Adipocyte (in vitro differentiated cells): ENCODE measurements at regions not wholly inside any gene's neighbourhood (a gene's known extent, or its start where the extent isn't known, plus 50 kb on each side); places are given as distances from the start of the nearest gene placed in this dataset.

Source experiments
- DNase-seq: peaks from one replicate; pipeline ENCODE4 v3.0.0-alpha.2; 2015; ENCODE audit warnings: low read depth
- H3K27me3 ChIP-seq: replicated peaks from 2 replicates; pipeline ENCODE4 v1.7.0; 2013; ENCODE audit warnings: mild to moderate bottlenecking, low read length, moderate library complexity; ENCODE audit not compliant: control insufficient read depth, insufficient read depth
- H3K36me3 ChIP-seq: 2 replicates; pipeline ENCODE4 v1.7.0; 2013; ENCODE audit warnings: low read length, mild to moderate bottlenecking, moderate library complexity; ENCODE audit not compliant: control insufficient read depth, insufficient read depth, severe bottlenecking
- H3K4me1 ChIP-seq: 2 replicates; pipeline ENCODE4 v1.7.0; 2013; ENCODE audit warnings: mild to moderate bottlenecking, low read length, moderate library complexity; ENCODE audit not compliant: control insufficient read depth, insufficient read depth
- H3K4me3 ChIP-seq: 2 replicates; pipeline ENCODE4 v1.7.0; 2013; ENCODE audit warnings: mild to moderate bottlenecking, low read length, moderate library complexity
- H3K9ac ChIP-seq: 2 replicates; pipeline ENCODE4 v1.7.0; 2013; ENCODE audit warnings: mild to moderate bottlenecking, low read length, moderate library complexity
- H3K9me3 ChIP-seq: 2 replicates; pipeline ENCODE4 v1.7.0; 2013; ENCODE audit warnings: mild to moderate bottlenecking, low read length, moderate library complexity; ENCODE audit not compliant: control insufficient read depth

GRCh38 chr3:59264366-59264765 lies 214.5 kb upstream of the CFAP20DC start:
- DNase-seq = no peak
- Histone ChIP-seq H3K4me1 (peaks cover 13% of the 10 kb centered on the region), H3K9ac (no peak overlapping the region), H3K27me3 (no peaks in the 10 kb centered on the region), H3K9me3 (no peaks in the 10 kb centered on the region), H3K4me3 (no peak overlapping the region), H3K36me3 (no peaks in the 10 kb centered on the region)

GRCh38 chr3:59263152-59263551 lies 213.3 kb upstream of the CFAP20DC start:
- Histone ChIP-seq H3K4me1 (peaks cover 5% of the 10 kb centered on the region), H3K27me3 (peaks cover under 1% of the 10 kb centered on the region), H3K4me3 (no peak overlapping the region), H3K36me3 (no peaks in the 10 kb centered on the region), H3K9me3 (no peaks in the 10 kb centered on the region), H3K9ac (no peak overlapping the region)
- DNase-seq = no peak

DNA sequence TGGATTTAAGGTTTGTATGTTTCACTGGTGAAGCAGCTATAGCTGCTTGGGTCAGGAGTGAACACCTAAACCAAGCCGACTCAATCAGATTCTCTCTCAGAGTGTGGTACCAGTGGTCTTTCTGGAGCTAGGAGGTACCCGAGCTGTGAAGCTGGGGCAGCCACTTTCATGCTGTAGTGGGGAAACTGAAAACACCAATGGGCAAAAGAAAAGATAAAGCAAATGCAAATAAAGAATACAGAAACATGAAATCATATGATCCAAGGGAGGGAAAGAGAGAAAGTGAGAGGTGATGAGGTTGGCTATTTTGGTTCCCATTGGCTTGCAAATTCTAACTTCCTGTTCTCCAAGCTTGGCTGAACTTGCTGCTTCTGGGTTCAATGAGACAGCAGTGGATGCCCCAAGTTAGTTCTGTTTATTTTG lies 212.3 kb upstream of the CFAP20DC start:
- Histone ChIP-seq H3K9me3 (no peaks in the 10 kb centered on the region), H3K27me3 (peaks cover 4% of the 10 kb centered on the region), H3K4me1 (no peaks in the 10 kb centered on the region), H3K4me3 (no peak overlapping the region), H3K9ac (no peak overlapping the region), H3K36me3 (no peaks in the 10 kb centered on the region)
- DNase-seq = no peak

- no peak for DNase-seq
- Histone ChIP-seq H3K36me3 (no peaks in the 10 kb centered on the region), H3K4me1 (no peaks in the 10 kb centered on the region), H3K9ac (no peak overlapping the region), H3K4me3 (no peak overlapping the region), H3K27me3 (peaks cover 4% of the 10 kb centered on the region), H3K9me3 (no peaks in the 10 kb centered on the region)
Measured at GRCh38 chr3:59261009-59261408, 211.2 kb upstream of the CFAP20DC start.

DNA sequence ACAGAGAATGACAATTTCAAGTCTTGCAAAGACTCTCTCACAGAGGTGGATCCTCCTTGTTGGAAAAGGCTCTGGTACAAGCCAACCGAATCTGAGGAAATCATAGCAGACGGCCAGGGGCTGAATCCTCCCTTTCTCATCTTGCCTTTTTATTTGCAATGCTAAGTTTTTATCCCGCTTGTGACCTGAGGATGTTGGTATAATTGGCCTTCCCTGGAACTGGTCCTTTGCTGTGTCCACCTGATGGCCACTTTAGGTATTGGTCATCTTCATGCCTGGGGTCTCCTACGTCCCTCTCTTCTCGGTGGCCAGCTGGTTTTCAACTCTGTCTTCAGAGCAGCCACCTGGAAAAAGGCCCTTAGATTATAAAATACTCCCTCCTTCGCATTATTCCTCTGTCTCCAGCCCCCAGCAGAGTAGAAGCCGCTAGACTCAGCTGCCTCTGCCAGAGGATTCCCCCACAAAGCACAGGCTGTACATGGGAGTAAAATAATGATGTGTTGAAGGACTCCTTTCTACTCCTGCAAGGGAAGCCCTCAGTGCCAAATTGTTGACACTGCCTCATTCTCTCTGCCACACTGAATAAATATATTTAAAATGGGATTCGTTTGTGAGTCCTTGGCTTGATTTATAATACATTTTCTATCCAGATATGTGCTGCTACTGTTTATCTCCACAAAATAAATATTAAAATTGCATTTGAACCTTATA lies 208.9 kb upstream of the CFAP20DC start:
- H3K4me1 ChIP-seq = no peaks in the 10 kb centered on the region
- H3K36me3 ChIP-seq = no peaks in the 10 kb centered on the region
- DNase-seq = no peak
- H3K4me3 ChIP-seq = no peak overlapping the region
- no peak overlapping the region for H3K9ac ChIP-seq
- H3K27me3 ChIP-seq = peaks cover 18% of the 10 kb centered on the region
- no peaks in the 10 kb centered on the region for H3K9me3 ChIP-seq

DNA sequence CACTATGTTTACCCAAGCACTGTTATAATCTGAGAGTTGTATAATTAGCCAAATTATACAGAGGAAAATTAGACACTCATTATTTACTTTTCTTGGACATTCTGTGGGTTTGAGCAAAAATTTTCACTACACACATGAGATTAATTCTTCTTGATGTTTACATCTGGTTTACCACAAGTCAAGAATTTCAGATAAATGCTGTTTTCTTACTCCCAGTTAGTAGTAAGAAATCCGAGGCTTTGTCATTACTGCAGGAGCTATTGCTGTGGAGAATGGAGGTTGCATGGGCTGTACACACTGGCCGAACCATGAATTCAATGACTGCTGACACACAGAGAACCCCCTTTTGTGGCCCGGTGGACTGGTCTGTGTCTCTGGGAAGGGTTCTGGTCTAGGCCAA lies 207.7 kb upstream of the CFAP20DC start:
- H3K4me3 ChIP-seq = no peak overlapping the region
- H3K27me3 ChIP-seq = peaks cover 18% of the 10 kb centered on the region
- no peaks in the 10 kb centered on the region for H3K36me3 ChIP-seq
- H3K4me1 ChIP-seq = no peaks in the 10 kb centered on the region
- DNase-seq = no peak
- no peaks in the 10 kb centered on the region for H3K9me3 ChIP-seq
- H3K9ac ChIP-seq = no peak overlapping the region

- Histone ChIP-seq H3K9ac (no peak overlapping the region), H3K36me3 (no peaks in the 10 kb centered on the region), H3K27me3 (peaks cover 25% of the 10 kb centered on the region), H3K9me3 (no peaks in the 10 kb centered on the region), H3K4me3 (no peak overlapping the region), H3K4me1 (no peaks in the 10 kb centered on the region)
- no peak for DNase-seq
Measured at GRCh38 chr3:59256230-59256629, 206.4 kb upstream of the CFAP20DC start.

DNA sequence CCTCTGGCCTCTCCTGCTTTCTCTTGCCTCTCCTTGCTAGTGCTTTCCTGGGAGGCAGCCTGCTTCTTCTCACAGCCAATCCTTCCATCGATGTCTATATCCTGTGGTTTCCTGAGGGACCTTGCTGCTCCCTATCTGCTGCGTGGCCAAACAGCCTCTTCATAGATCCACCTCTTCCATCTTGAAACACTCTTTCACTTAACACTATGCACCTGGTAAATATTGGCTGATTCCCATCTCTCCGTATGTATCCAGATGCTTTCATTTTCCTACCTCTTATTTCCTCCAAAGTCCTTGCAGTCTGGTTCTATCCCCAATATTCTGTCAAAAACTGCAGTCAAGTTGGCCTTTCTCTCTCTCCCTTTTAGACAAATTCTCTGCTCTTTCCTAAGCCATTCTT lies 205.2 kb upstream of the CFAP20DC start:
- no peak for DNase-seq
- H3K9ac ChIP-seq = no peak overlapping the region
- no peaks in the 10 kb centered on the region for H3K36me3 ChIP-seq
- H3K27me3 ChIP-seq = peaks cover 27% of the 10 kb centered on the region
- no peaks in the 10 kb centered on the region for H3K4me1 ChIP-seq
- no peak overlapping the region for H3K4me3 ChIP-seq
- no peaks in the 10 kb centered on the region for H3K9me3 ChIP-seq

DNA sequence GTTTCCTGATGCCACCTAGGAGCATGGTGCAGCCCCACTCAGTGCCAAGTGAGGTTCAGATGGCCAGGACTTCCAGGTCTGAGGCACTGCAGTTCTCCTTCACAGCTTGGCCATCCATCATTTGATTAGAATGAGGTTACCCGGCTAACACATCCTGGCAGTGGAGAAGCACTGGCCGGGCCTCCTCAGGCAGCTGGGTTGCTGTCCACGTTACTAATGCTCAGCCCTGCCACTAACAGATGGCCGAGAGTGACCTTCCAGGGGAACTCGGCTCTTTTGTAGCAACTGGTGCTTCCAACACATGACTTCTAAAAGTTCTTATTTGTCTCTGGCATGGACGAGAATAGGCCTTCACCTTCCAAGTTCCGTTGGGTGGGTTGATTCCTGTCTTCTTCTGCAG lies 204.6 kb upstream of the CFAP20DC start:
- Histone ChIP-seq H3K9me3 (no peaks in the 10 kb centered on the region), H3K4me3 (no peak overlapping the region), H3K9ac (no peak overlapping the region), H3K4me1 (no peaks in the 10 kb centered on the region), H3K27me3 (peaks cover 27% of the 10 kb centered on the region), H3K36me3 (no peaks in the 10 kb centered on the region)
- no peak for DNase-seq

DNA sequence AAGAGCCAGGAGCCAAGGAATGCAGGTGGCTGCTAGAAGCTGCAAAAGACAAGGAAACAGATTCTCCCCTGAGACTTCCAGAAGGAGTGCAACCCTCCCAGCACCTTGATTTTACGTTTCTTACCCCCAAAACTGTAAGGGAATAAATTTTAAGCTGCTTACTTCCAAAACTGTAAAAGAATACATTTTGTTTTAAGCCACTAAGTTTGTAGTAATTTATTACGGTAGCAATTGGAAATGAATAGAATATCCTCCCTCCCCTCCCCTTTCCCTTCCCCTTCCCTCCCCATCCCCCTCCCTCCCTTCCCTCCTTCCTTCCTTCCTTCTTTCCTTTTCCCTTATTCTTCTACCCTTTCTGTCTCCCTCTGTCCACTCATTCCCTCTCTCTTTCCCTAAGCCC lies 203.7 kb upstream of the CFAP20DC start:
- Histone ChIP-seq H3K27me3 (peaks cover 27% of the 10 kb centered on the region), H3K4me1 (no peaks in the 10 kb centered on the region), H3K36me3 (no peaks in the 10 kb centered on the region), H3K9ac (no peak overlapping the region), H3K9me3 (no peaks in the 10 kb centered on the region), H3K4me3 (no peak overlapping the region)
- DNase-seq = no peak

DNA sequence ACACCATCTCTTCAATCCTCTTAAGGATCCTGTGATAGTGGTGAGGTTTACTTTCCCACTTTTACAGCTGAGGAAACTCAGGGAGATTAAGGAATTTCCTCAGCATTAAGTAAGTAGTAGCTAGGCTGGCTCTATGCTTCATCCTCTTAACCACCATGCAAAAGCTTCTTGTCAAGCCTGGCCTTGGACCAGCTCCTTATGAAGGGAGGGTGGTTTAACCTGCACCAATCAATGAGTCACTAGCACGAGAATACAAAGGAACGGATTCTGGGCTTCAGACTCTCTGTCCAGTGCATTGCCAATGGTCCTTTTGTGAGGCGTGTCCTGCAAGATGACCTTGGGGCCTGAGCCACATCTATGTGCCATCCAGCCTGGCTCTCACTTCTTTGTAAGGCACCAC lies 202.0 kb upstream of the CFAP20DC start:
- H3K4me1 ChIP-seq = no peaks in the 10 kb centered on the region
- DNase-seq = no peak
- peaks cover 23% of the 10 kb centered on the region for H3K27me3 ChIP-seq
- H3K9ac ChIP-seq = no peak overlapping the region
- H3K4me3 ChIP-seq = no peak overlapping the region
- no peaks in the 10 kb centered on the region for H3K9me3 ChIP-seq
- H3K36me3 ChIP-seq = no peaks in the 10 kb centered on the region

GRCh38 chr3:59250600-59250999 lies 200.8 kb upstream of the CFAP20DC start:
- no peaks in the 10 kb centered on the region for H3K9me3 ChIP-seq
- no peaks in the 10 kb centered on the region for H3K4me1 ChIP-seq
- DNase-seq = no peak
- H3K27me3 ChIP-seq = peaks cover 23% of the 10 kb centered on the region
- H3K4me3 ChIP-seq = no peak overlapping the region
- no peak overlapping the region for H3K9ac ChIP-seq
- no peaks in the 10 kb centered on the region for H3K36me3 ChIP-seq
